GM23338 (cell line): ENCODE measurements at regions not wholly inside any gene's neighbourhood (a gene's known extent, or its start where the extent isn't known, plus 50 kb on each side); places are given as distances from the start of the nearest gene placed in this dataset.

ENCODE experiments used
- ATAC-seq: fragments of 200-7000 bp; cut with Tn5 transposase; 3 replicates; pipeline ENCODE4 v1.9.1; 2020
- DNase-seq: peaks from one replicate; pipeline ENCODE4 v3.0.0-alpha.2; 2015; ENCODE audit warnings: low spot score
- H2AFZ ChIP-seq: fragments of 200-600 bp; sonication (generic); 2 replicates; pipeline ENCODE4 v1.8.0; 2016; ENCODE audit warnings: antibody characterized with exemption, mild to moderate bottlenecking, moderate library complexity
- H3F3A ChIP-seq: fragments of 200-600 bp; sonication (generic); replicated peaks from 2 replicates; pipeline ENCODE4 v1.8.0; 2017; ENCODE audit warnings: antibody characterized with exemption, mixed run types, low read depth
- H3K27ac ChIP-seq: fragments of 200-600 bp; sonication (generic); 2 replicates; pipeline ENCODE4 v1.6.1; 2016; ENCODE audit warnings: low read depth
- H3K27me3 ChIP-seq: fragments of 200-600 bp; sonication (generic); 2 replicates; pipeline ENCODE4 v1.8.0; 2016; ENCODE audit warnings: mild to moderate bottlenecking, mixed run types, moderate library complexity; ENCODE audit not compliant: insufficient read depth
- H3K36me3 ChIP-seq: fragments of 200-600 bp; sonication (generic); 2 replicates; pipeline ENCODE4 v1.8.0; 2016; ENCODE audit warnings: mild to moderate bottlenecking; ENCODE audit not compliant: insufficient read depth
- H3K4me1 ChIP-seq: fragments of 200-600 bp; sonication (generic); 2 replicates; pipeline ENCODE4 v1.8.0; 2016; ENCODE audit warnings: mild to moderate bottlenecking, moderate library complexity; ENCODE audit not compliant: insufficient read depth
- H3K4me2 ChIP-seq: fragments of 200-600 bp; sonication (generic); 2 replicates; pipeline ENCODE4 v1.7.1; 2017; ENCODE audit warnings: mixed run types
- H3K4me3 ChIP-seq: fragments of 200-600 bp; sonication (generic); 2 replicates; pipeline ENCODE4 v1.6.1; 2016; ENCODE audit warnings: mixed run types
- H3K79me2 ChIP-seq: fragments of 200-600 bp; sonication (generic); replicated peaks from 2 replicates; pipeline ENCODE4 v1.8.0; 2017; ENCODE audit warnings: mild to moderate bottlenecking; ENCODE audit not compliant: insufficient read depth
- H3K9me2 ChIP-seq: fragments of 200-600 bp; sonication (generic); 2 replicates; pipeline ENCODE4 v1.8.0; 2017; ENCODE audit not compliant: insufficient read depth
- H4K20me1 ChIP-seq: fragments of 200-600 bp; sonication (generic); replicated peaks from 2 replicates; pipeline ENCODE4 v1.8.0; 2017; ENCODE audit warnings: mild to moderate bottlenecking; ENCODE audit not compliant: insufficient read depth
- H3K27ac Mint-ChIP-seq: 2 replicates; pipeline ENCODE4 v1.8.0; 2020; ENCODE audit warnings: inconsistent platforms, mild to moderate bottlenecking, moderate library complexity, mixed read lengths
- H3K27me3 Mint-ChIP-seq: 3 replicates; pipeline ENCODE4 v1.8.0; 2022; ENCODE audit warnings: low read depth, mild to moderate bottlenecking, moderate library complexity, mixed read lengths, inconsistent platforms; ENCODE audit not compliant: insufficient read depth, poor library complexity
- H3K36me3 Mint-ChIP-seq: 3 replicates; pipeline ENCODE4 v1.8.0; 2021; ENCODE audit warnings: low read depth, mild to moderate bottlenecking, inconsistent platforms, moderate library complexity, mixed read lengths
- H3K4me1 Mint-ChIP-seq: 3 replicates; pipeline ENCODE4 v1.8.0; 2020; ENCODE audit warnings: mild to moderate bottlenecking, inconsistent platforms, mixed read lengths
- H3K4me3 Mint-ChIP-seq: 3 replicates; pipeline ENCODE4 v1.8.0; 2021; ENCODE audit warnings: moderate library complexity, mild to moderate bottlenecking, inconsistent platforms, mixed read lengths
- H3K9me3 Mint-ChIP-seq: 3 replicates; pipeline ENCODE4 v1.8.0; 2020; ENCODE audit warnings: moderate library complexity, mild to moderate bottlenecking, inconsistent platforms, mixed read lengths
- CREB1 ChIP-seq: fragments of 250-450 bp; sonication (Bioruptor Pico); IDR thresholded peaks from 2 replicates; pipeline ENCODE4 v1.5.0; 2020; ENCODE audit warnings: low read depth, mild to moderate bottlenecking, moderate library complexity
- EZH2 ChIP-seq: fragments of 200-600 bp; sonication (generic); IDR thresholded peaks from one replicate; pipeline ENCODE4 v1.8.0; 2017; ENCODE audit warnings: antibody characterized with exemption, mild to moderate bottlenecking, low read depth; ENCODE audit not compliant: unreplicated experiment
- EZH2phosphoT487 ChIP-seq: fragments of 200-600 bp; sonication (generic); IDR thresholded peaks from one replicate; pipeline ENCODE4 v1.8.1; 2018; ENCODE audit warnings: antibody characterized with exemption; ENCODE audit not compliant: unreplicated experiment
- JUNB ChIP-seq: IDR thresholded peaks from one replicate; pipeline ENCODE4 v1.6.1; 2016; ENCODE audit warnings: antibody characterized with exemption; ENCODE audit not compliant: unreplicated experiment
- NANOG ChIP-seq: IDR thresholded peaks from 2 replicates; pipeline ENCODE4 v1.6.1; 2016; ENCODE audit warnings: antibody characterized with exemption, borderline replicate concordance
- POLR2AphosphoS5 ChIP-seq: IDR thresholded peaks from 2 replicates; pipeline ENCODE4 v1.6.1; 2016; ENCODE audit warnings: antibody characterized with exemption, low read depth
- STAT1 ChIP-seq: IDR thresholded peaks from one replicate; pipeline ENCODE4 v1.6.1; 2016; ENCODE audit warnings: antibody characterized with exemption; ENCODE audit not compliant: unreplicated experiment
- ZNF114 ChIP-seq: fragments of 250-450 bp; sonication (Bioruptor Pico); IDR thresholded peaks from 2 replicates; pipeline ENCODE4 v1.5.0; 2020; ENCODE audit warnings: mild to moderate bottlenecking, moderate library complexity
- ZNF331 ChIP-seq: fragments of 250-450 bp; sonication (Bioruptor Pico); IDR thresholded peaks from 2 replicates; pipeline ENCODE4 v1.5.0; 2020; ENCODE audit warnings: low read depth, mild to moderate bottlenecking, moderate library complexity
- TF ChIP-seq, protein P1 (sequence below): IDR thresholded peaks from one replicate; pipeline ENCODE4 v1.6.1; 2018; ENCODE audit warnings: antibody characterized with exemption; ENCODE audit not compliant: unreplicated experiment
- TF ChIP-seq, protein P2 (sequence below): fragments of 250-450 bp; sonication (Bioruptor Pico); IDR thresholded peaks from 2 replicates; pipeline ENCODE4 v1.5.0; 2020; ENCODE audit warnings: mild to moderate bottlenecking, moderate library complexity
- TF ChIP-seq, protein P3 (sequence below), 2 experiments: fragments of 200-600 bp in 1 of 2; sonication (generic) in 1 of 2; conservative IDR thresholded peaks; 2 replicates each; pipeline versions ENCODE4 v1.5.1 to v1.6.1; 2016 to 2017; ENCODE audit warnings: antibody characterized with exemption in 2 of 2, low read depth in 2 of 2, mild to moderate bottlenecking in 2 of 2, moderate library complexity in 1 of 2
- TF ChIP-seq, protein P4 (sequence below): IDR thresholded peaks from 2 replicates; pipeline ENCODE4 v1.6.1; 2016; ENCODE audit warnings: antibody characterized with exemption

DNA sequence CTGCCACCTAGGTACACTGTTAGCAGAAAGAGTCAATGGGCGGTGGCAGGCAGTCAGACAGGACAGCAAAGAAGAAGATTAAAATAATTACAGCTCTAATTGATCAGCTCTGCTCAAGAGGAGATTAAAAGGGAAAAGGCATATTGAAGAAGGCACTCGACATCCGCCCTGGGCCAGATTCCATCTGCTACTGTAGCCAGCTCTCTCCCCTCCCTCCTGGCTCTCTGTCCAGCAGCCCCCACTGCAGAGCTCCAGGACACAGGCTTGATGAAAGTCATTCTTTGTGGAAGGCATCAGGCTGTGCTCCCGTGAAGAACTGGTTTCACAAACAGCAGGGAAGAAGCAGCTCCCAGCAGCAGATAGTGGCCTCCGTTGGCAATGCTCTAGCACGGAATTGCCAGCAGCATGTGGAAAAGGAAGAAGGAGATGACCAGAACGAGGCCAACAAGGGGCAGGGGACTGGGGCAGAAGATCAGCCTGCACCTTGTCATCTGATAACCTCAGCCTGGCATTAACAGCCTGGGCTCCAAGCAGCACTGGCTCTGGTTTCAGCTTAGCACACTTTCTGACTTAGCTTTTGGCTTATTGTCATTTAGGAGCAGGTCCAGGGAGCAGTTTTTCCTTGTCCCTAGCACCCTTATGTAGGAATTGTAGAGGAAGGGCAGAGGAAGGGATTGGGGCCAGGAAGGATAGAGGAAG is 465.9 kb downstream of the KIF16B start:
- Histone ChIP-seq H3K4me3 (no peak overlapping the region), H3K9me2 (peaks cover 23% of the 10 kb centered on the region; the same call in 1 of the 2 replicates), H3K4me1 (no peaks in the 10 kb centered on the region), H3K4me2 (no peak overlapping the region), H3F3A (no peaks in the 10 kb centered on the region), H2AFZ (no peak overlapping the region), H3K27ac (no peak overlapping the region), H3K27me3 (no peaks in the 10 kb centered on the region), H3K36me3 (no peaks in the 10 kb centered on the region), H3K79me2 (no peaks in the 10 kb centered on the region), H4K20me1 (no peaks in the 10 kb centered on the region)
- H3K4me1 Mint-ChIP-seq, result peaks cover 8% of the 10 kb centered on the region; the same call in 2 of the 3 replicates
- TF ChIP-seq CREB1 (CRISPR knock-in tag) (no peak), ZNF114 (CRISPR knock-in tag) (no peak), ZNF331 (CRISPR knock-in tag) (no peak), EZH2phosphoT487 (no peak), POLR2AphosphoS5 (no peak), NANOG (no peak), JUNB (no peak), STAT1 (no peak), EZH2 (no peak)
- TF ChIP-seq, protein P1, sequence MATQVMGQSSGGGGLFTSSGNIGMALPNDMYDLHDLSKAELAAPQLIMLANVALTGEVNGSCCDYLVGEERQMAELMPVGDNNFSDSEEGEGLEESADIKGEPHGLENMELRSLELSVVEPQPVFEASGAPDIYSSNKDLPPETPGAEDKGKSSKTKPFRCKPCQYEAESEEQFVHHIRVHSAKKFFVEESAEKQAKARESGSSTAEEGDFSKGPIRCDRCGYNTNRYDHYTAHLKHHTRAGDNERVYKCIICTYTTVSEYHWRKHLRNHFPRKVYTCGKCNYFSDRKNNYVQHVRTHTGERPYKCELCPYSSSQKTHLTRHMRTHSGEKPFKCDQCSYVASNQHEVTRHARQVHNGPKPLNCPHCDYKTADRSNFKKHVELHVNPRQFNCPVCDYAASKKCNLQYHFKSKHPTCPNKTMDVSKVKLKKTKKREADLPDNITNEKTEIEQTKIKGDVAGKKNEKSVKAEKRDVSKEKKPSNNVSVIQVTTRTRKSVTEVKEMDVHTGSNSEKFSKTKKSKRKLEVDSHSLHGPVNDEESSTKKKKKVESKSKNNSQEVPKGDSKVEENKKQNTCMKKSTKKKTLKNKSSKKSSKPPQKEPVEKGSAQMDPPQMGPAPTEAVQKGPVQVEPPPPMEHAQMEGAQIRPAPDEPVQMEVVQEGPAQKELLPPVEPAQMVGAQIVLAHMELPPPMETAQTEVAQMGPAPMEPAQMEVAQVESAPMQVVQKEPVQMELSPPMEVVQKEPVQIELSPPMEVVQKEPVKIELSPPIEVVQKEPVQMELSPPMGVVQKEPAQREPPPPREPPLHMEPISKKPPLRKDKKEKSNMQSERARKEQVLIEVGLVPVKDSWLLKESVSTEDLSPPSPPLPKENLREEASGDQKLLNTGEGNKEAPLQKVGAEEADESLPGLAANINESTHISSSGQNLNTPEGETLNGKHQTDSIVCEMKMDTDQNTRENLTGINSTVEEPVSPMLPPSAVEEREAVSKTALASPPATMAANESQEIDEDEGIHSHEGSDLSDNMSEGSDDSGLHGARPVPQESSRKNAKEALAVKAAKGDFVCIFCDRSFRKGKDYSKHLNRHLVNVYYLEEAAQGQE, result no peak
- TF ChIP-seq, protein P2, sequence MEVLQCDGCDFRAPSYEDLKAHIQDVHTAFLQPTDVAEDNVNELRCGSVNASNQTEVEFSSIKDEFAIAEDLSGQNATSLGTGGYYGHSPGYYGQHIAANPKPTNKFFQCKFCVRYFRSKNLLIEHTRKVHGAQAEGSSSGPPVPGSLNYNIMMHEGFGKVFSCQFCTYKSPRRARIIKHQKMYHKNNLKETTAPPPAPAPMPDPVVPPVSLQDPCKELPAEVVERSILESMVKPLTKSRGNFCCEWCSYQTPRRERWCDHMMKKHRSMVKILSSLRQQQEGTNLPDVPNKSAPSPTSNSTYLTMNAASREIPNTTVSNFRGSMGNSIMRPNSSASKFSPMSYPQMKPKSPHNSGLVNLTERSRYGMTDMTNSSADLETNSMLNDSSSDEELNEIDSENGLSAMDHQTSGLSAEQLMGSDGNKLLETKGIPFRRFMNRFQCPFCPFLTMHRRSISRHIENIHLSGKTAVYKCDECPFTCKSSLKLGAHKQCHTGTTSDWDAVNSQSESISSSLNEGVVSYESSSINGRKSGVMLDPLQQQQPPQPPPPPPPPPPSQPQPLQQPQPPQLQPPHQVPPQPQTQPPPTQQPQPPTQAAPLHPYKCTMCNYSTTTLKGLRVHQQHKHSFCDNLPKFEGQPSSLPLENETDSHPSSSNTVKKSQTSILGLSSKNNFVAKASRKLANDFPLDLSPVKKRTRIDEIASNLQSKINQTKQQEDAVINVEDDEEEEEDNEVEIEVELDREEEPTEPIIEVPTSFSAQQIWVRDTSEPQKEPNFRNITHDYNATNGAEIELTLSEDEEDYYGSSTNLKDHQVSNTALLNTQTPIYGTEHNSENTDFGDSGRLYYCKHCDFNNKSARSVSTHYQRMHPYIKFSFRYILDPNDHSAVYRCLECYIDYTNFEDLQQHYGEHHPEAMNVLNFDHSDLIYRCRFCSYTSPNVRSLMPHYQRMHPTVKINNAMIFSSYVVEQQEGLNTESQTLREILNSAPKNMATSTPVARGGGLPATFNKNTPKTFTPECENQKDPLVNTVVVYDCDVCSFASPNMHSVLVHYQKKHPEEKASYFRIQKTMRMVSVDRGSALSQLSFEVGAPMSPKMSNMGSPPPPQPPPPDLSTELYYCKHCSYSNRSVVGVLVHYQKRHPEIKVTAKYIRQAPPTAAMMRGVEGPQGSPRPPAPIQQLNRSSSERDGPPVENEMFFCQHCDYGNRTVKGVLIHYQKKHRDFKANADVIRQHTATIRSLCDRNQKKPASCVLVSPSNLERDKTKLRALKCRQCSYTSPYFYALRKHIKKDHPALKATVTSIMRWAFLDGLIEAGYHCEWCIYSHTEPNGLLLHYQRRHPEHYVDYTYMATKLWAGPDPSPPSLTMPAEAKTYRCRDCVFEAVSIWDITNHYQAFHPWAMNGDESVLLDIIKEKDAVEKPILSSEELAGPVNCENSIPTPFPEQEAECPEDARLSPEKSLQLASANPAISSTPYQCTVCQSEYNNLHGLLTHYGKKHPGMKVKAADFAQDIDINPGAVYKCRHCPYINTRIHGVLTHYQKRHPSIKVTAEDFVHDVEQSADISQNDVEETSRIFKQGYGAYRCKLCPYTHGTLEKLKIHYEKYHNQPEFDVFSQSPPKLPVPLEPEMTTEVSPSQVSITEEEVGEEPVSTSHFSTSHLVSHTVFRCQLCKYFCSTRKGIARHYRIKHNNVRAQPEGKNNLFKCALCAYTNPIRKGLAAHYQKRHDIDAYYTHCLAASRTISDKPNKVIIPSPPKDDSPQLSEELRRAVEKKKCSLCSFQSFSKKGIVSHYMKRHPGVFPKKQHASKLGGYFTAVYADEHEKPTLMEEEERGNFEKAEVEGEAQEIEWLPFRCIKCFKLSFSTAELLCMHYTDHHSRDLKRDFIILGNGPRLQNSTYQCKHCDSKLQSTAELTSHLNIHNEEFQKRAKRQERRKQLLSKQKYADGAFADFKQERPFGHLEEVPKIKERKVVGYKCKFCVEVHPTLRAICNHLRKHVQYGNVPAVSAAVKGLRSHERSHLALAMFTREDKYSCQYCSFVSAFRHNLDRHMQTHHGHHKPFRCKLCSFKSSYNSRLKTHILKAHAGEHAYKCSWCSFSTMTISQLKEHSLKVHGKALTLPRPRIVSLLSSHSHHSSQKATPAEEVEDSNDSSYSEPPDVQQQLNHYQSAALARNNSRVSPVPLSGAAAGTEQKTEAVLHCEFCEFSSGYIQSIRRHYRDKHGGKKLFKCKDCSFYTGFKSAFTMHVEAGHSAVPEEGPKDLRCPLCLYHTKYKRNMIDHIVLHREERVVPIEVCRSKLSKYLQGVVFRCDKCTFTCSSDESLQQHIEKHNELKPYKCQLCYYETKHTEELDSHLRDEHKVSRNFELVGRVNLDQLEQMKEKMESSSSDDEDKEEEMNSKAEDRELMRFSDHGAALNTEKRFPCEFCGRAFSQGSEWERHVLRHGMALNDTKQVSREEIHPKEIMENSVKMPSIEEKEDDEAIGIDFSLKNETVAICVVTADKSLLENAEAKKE (CRISPR knock-in tag), result no peak
- TF ChIP-seq, protein P3, sequence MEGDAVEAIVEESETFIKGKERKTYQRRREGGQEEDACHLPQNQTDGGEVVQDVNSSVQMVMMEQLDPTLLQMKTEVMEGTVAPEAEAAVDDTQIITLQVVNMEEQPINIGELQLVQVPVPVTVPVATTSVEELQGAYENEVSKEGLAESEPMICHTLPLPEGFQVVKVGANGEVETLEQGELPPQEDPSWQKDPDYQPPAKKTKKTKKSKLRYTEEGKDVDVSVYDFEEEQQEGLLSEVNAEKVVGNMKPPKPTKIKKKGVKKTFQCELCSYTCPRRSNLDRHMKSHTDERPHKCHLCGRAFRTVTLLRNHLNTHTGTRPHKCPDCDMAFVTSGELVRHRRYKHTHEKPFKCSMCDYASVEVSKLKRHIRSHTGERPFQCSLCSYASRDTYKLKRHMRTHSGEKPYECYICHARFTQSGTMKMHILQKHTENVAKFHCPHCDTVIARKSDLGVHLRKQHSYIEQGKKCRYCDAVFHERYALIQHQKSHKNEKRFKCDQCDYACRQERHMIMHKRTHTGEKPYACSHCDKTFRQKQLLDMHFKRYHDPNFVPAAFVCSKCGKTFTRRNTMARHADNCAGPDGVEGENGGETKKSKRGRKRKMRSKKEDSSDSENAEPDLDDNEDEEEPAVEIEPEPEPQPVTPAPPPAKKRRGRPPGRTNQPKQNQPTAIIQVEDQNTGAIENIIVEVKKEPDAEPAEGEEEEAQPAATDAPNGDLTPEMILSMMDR (conservative IDR thresholded peaks at IDR 0.05; ENCODE audit: low read depth in 2 of 2), result no peak
- TF ChIP-seq, protein P4, sequence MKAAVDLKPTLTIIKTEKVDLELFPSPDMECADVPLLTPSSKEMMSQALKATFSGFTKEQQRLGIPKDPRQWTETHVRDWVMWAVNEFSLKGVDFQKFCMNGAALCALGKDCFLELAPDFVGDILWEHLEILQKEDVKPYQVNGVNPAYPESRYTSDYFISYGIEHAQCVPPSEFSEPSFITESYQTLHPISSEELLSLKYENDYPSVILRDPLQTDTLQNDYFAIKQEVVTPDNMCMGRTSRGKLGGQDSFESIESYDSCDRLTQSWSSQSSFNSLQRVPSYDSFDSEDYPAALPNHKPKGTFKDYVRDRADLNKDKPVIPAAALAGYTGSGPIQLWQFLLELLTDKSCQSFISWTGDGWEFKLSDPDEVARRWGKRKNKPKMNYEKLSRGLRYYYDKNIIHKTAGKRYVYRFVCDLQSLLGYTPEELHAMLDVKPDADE, result no peak
- DNase-seq (no peak), ATAC-seq (peak; percentile 38; the same call in 2 of the 3 replicates)
- no peak overlapping the region for H3K27ac Mint-ChIP-seq
- H3K36me3 Mint-ChIP-seq, result no peaks in the 10 kb centered on the region
- H3K27me3 Mint-ChIP-seq, result peaks cover 3% of the 10 kb centered on the region
- no peaks in the 10 kb centered on the region for H3K9me3 Mint-ChIP-seq
- H3K4me3 Mint-ChIP-seq, result no peak overlapping the region
